ENCODE measurements at regions not wholly inside any gene's neighbourhood (a gene's known extent, or its start where the extent isn't known, plus 50 kb on each side); places are given as distances from the start of the nearest gene placed in this dataset.

GRCh38 chrX:7568130-7568529 is 274.8 kb upstream of the VCX start:
- no peak overlapping the region for H3K4me2 ChIP-seq (ENCODE audit: low read length)
- H3K4me1 ChIP-seq, result no peaks in the 10 kb centered on the region
- H3K36me3 ChIP-seq (ENCODE audit: control insufficient read depth, insufficient read depth, low read length), result no peaks in the 10 kb centered on the region
- no peak overlapping the region for H3K9ac ChIP-seq
- H2AFZ ChIP-seq, result no peak overlapping the region
- H3K27me3 ChIP-seq (ENCODE audit: control insufficient read depth, insufficient read depth, low read length), result no peaks in the 10 kb centered on the region
- no peak for TF ChIP-seq CTCF (IDR thresholded peaks at IDR 0.05)
- H3K27ac ChIP-seq, result no peak overlapping the region
- H3K9me3 ChIP-seq (ENCODE audit: control insufficient read depth, low read length), result no peaks in the 10 kb centered on the region
- H3K79me2 ChIP-seq, result no peaks in the 10 kb centered on the region
- H3K4me3 ChIP-seq (ENCODE audit: low read depth, low read length), result no peak overlapping the region

GRCh38 chrX:7552760-7553159 is 290.2 kb upstream of the VCX start:
- Histone ChIP-seq H3K27ac (no peak overlapping the region), H3K4me3 (ENCODE audit: low read depth, low read length) (no peak overlapping the region), H3K9ac (no peak overlapping the region), H3K27me3 (ENCODE audit: control insufficient read depth, insufficient read depth, low read length) (no peaks in the 10 kb centered on the region), H3K36me3 (ENCODE audit: control insufficient read depth, insufficient read depth, low read length) (no peaks in the 10 kb centered on the region), H3K4me2 (ENCODE audit: low read length) (no peak overlapping the region), H3K79me2 (no peaks in the 10 kb centered on the region), H2AFZ (no peak overlapping the region), H3K9me3 (ENCODE audit: control insufficient read depth, low read length) (no peaks in the 10 kb centered on the region), H3K4me1 (no peaks in the 10 kb centered on the region)
- no peak for TF ChIP-seq CTCF (IDR thresholded peaks at IDR 0.05)

- Histone ChIP-seq H3K4me2 (ENCODE audit: low read length) (no peak overlapping the region), H2AFZ (no peak overlapping the region), H3K36me3 (ENCODE audit: control insufficient read depth, insufficient read depth, low read length) (no peaks in the 10 kb centered on the region), H3K9ac (no peak overlapping the region), H3K4me3 (ENCODE audit: low read depth, low read length) (no peak overlapping the region), H3K4me1 (no peaks in the 10 kb centered on the region), H3K9me3 (ENCODE audit: control insufficient read depth, low read length) (no peaks in the 10 kb centered on the region), H3K27ac (no peak overlapping the region), H3K27me3 (ENCODE audit: control insufficient read depth, insufficient read depth, low read length) (no peaks in the 10 kb centered on the region), H3K79me2 (no peaks in the 10 kb centered on the region)
- TF ChIP-seq CTCF (IDR thresholded peaks at IDR 0.05), result no peak
Measured at GRCh38 chrX:7546551-7547080, 296.4 kb upstream of the VCX start.

- no peak overlapping the region for H3K9ac ChIP-seq
- H3K36me3 ChIP-seq (ENCODE audit: control insufficient read depth, insufficient read depth, low read length), result no peaks in the 10 kb centered on the region
- no peak overlapping the region for H3K4me3 ChIP-seq (ENCODE audit: low read depth, low read length)
- no peaks in the 10 kb centered on the region for H3K9me3 ChIP-seq (ENCODE audit: control insufficient read depth, low read length)
- TF ChIP-seq CTCF (IDR thresholded peaks at IDR 0.05), result no peak
- no peaks in the 10 kb centered on the region for H3K27me3 ChIP-seq (ENCODE audit: control insufficient read depth, insufficient read depth, low read length)
- no peaks in the 10 kb centered on the region for H3K79me2 ChIP-seq
- no peak overlapping the region for H3K4me2 ChIP-seq (ENCODE audit: low read length)
- H2AFZ ChIP-seq, result no peak overlapping the region
- no peaks in the 10 kb centered on the region for H3K4me1 ChIP-seq
- no peak overlapping the region for H3K27ac ChIP-seq
Measured at GRCh38 chrX:7545564-7545963, 297.4 kb upstream of the VCX start.

GRCh38 chrX:7542587-7543380 is 300.2 kb upstream of the VCX start:
- no peak overlapping the region for H3K4me3 ChIP-seq (ENCODE audit: low read depth, low read length)
- no peaks in the 10 kb centered on the region for H3K4me1 ChIP-seq
- H3K4me2 ChIP-seq (ENCODE audit: low read length), result no peak overlapping the region
- no peak overlapping the region for H3K9ac ChIP-seq
- H3K79me2 ChIP-seq, result no peaks in the 10 kb centered on the region
- no peak for TF ChIP-seq CTCF (IDR thresholded peaks at IDR 0.05)
- no peaks in the 10 kb centered on the region for H3K9me3 ChIP-seq (ENCODE audit: control insufficient read depth, low read length)
- no peaks in the 10 kb centered on the region for H3K27me3 ChIP-seq (ENCODE audit: control insufficient read depth, insufficient read depth, low read length)
- H2AFZ ChIP-seq, result no peak overlapping the region
- H3K27ac ChIP-seq, result no peak overlapping the region
- H3K36me3 ChIP-seq (ENCODE audit: control insufficient read depth, insufficient read depth, low read length), result no peaks in the 10 kb centered on the region
